Stimulated activated effector memory CD8-positive, alpha-beta T cell treated with anti-CD3 and anti-CD28 coated beads, Interleukin-12 subunit alpha, Interleukin-12 subunit beta, amount 100 ng/mL, for 72 hours (primary cell): ENCODE measurements at regions not wholly inside any gene's neighbourhood (a gene's known extent, or its start where the extent isn't known, plus 50 kb on each side); places are given as distances from the start of the nearest gene placed in this dataset.
"Not testable (repeated sequence)": the region's sequence is repeated elsewhere in the genome, so short reads cannot be mapped to it uniquely, and the experiment has no call there.

Source experiments
- ATAC-seq: fragments of 150-1000 bp; cut with Tn5 transposase; 2 replicates; pipeline ENCODE4 v1.10.0; 2021
- DNase-seq, 2 donors: peaks; one replicate each; pipeline ENCODE4 v3.0.0; 2021 to 2022; ENCODE audit warnings: low spot score in 2 of 2
- H3K27ac Mint-ChIP-seq: one replicate; pipeline ENCODE4 v1.8.0; 2022; ENCODE audit warnings: mild to moderate bottlenecking, mixed read lengths
- H3K36me3 Mint-ChIP-seq: one replicate; pipeline ENCODE4 v1.8.0; 2022; ENCODE audit warnings: mild to moderate bottlenecking, mixed read lengths
- H3K4me1 Mint-ChIP-seq: one replicate; pipeline ENCODE4 v1.8.0; 2022; ENCODE audit warnings: mixed read lengths
- H3K4me3 Mint-ChIP-seq: one replicate; pipeline ENCODE4 v1.8.0; 2022; ENCODE audit warnings: mild to moderate bottlenecking, mixed read lengths
- H3K9me3 Mint-ChIP-seq: one replicate; pipeline ENCODE4 v1.8.0; 2022; ENCODE audit warnings: mixed read lengths

GRCh38 chr13:109702030-109702597, 84.3 kb downstream of the IRS2 start:
- H3K4me1 Mint-ChIP-seq, result peaks cover 19% of the 10 kb centered on the region
- H3K4me3 Mint-ChIP-seq, H3K36me3 Mint-ChIP-seq, DNase-seq, ATAC-seq, H3K27ac Mint-ChIP-seq, H3K9me3 Mint-ChIP-seq: not testable (repeated sequence)

- no peak for ATAC-seq
- H3K27ac Mint-ChIP-seq, result no peak overlapping the region
- H3K9me3 Mint-ChIP-seq, result no peaks in the 10 kb centered on the region
- no peak for DNase-seq
- H3K4me3 Mint-ChIP-seq, result no peak overlapping the region
- H3K4me1 Mint-ChIP-seq, result peaks cover 10% of the 10 kb centered on the region
- no peaks in the 10 kb centered on the region for H3K36me3 Mint-ChIP-seq
These were observed 86.2 kb downstream of the IRS2 start for GRCh38 chr13:109700176-109700575.

- H3K27ac Mint-ChIP-seq, result no peak overlapping the region
These were observed 86.7 kb downstream of the IRS2 start for GRCh38 chr13:109699628-109700071.

GRCh38 chr13:109698779-109699178, 87.6 kb downstream of the IRS2 start:
- Mint-ChIP-seq H3K4me3 (no peak overlapping the region), H3K4me1 (no peaks in the 10 kb centered on the region), H3K36me3 (no peaks in the 10 kb centered on the region), H3K27ac (no peak overlapping the region), H3K9me3 (no peaks in the 10 kb centered on the region)
- ATAC-seq (no peak), DNase-seq (no peak)

More at GRCh38 chr13:109699628-109700071, 86.7 kb downstream of the IRS2 start:
- Mint-ChIP-seq H3K4me3 (no peak overlapping the region), H3K4me1 (peaks cover 4% of the 10 kb centered on the region), H3K36me3 (no peaks in the 10 kb centered on the region), H3K9me3 (no peaks in the 10 kb centered on the region)
- ATAC-seq (no peak), DNase-seq (no peak)

GRCh38 chr13:109697936-109698335, 88.4 kb downstream of the IRS2 start:
- H3K4me1 Mint-ChIP-seq, result no peaks in the 10 kb centered on the region
- no peak overlapping the region for H3K4me3 Mint-ChIP-seq
- ATAC-seq (no peak), DNase-seq (no peak)
- no peak overlapping the region for H3K27ac Mint-ChIP-seq
- no peaks in the 10 kb centered on the region for H3K36me3 Mint-ChIP-seq
- no peaks in the 10 kb centered on the region for H3K9me3 Mint-ChIP-seq

- no peaks in the 10 kb centered on the region for H3K4me1 Mint-ChIP-seq
- H3K27ac Mint-ChIP-seq, result no peak overlapping the region
- H3K9me3 Mint-ChIP-seq, result no peaks in the 10 kb centered on the region
- ATAC-seq (no peak), DNase-seq (no peak)
- no peak overlapping the region for H3K4me3 Mint-ChIP-seq
- H3K36me3 Mint-ChIP-seq, result no peaks in the 10 kb centered on the region
These were observed 90.8 kb downstream of the IRS2 start for GRCh38 chr13:109695402-109696190.

- Mint-ChIP-seq H3K9me3 (no peaks in the 10 kb centered on the region), H3K4me1 (no peaks in the 10 kb centered on the region), H3K27ac (no peak overlapping the region), H3K4me3 (no peak overlapping the region), H3K36me3 (no peaks in the 10 kb centered on the region)
- DNase-seq (no peak), ATAC-seq (no peak)
These were observed 91.4 kb downstream of the IRS2 start for GRCh38 chr13:109694972-109695371.

GRCh38 chr13:109693213-109693612, 93.2 kb downstream of the IRS2 start:
- no peaks in the 10 kb centered on the region for H3K4me1 Mint-ChIP-seq
- ATAC-seq, result no peak
- no peak overlapping the region for H3K4me3 Mint-ChIP-seq
- no peaks in the 10 kb centered on the region for H3K36me3 Mint-ChIP-seq
- no peak for DNase-seq
- no peak overlapping the region for H3K27ac Mint-ChIP-seq
- no peaks in the 10 kb centered on the region for H3K9me3 Mint-ChIP-seq

- ATAC-seq (no peak), DNase-seq (no peak)
- H3K27ac Mint-ChIP-seq, result no peak overlapping the region
- H3K4me1 Mint-ChIP-seq, result no peaks in the 10 kb centered on the region
- no peaks in the 10 kb centered on the region for H3K36me3 Mint-ChIP-seq
- H3K4me3 Mint-ChIP-seq, result no peak overlapping the region
- no peaks in the 10 kb centered on the region for H3K9me3 Mint-ChIP-seq
These were observed 94.7 kb downstream of the IRS2 start for GRCh38 chr13:109691689-109692088.

GRCh38 chr13:109687559-109688448, 98.6 kb downstream of the IRS2 start:
- Mint-ChIP-seq H3K4me1 (no peaks in the 10 kb centered on the region), H3K27ac (no peak overlapping the region), H3K4me3 (no peak overlapping the region), H3K9me3 (no peaks in the 10 kb centered on the region), H3K36me3 (no peaks in the 10 kb centered on the region)
- ATAC-seq (no peak), DNase-seq (no peak)

- Mint-ChIP-seq H3K4me1 (no peaks in the 10 kb centered on the region), H3K27ac (no peak overlapping the region), H3K9me3 (no peaks in the 10 kb centered on the region), H3K36me3 (no peaks in the 10 kb centered on the region), H3K4me3 (no peak overlapping the region)
- ATAC-seq (no peak), DNase-seq (no peak)
These were observed 101.2 kb downstream of the IRS2 start for GRCh38 chr13:109685203-109685602.

GRCh38 chr13:109684824-109685202, 101.6 kb downstream of the IRS2 start:
- Mint-ChIP-seq H3K4me3 (no peak overlapping the region), H3K36me3 (no peaks in the 10 kb centered on the region), H3K27ac (no peak overlapping the region), H3K4me1 (no peaks in the 10 kb centered on the region), H3K9me3 (no peaks in the 10 kb centered on the region)
- DNase-seq, result no peak
- ATAC-seq, result no peak

- H3K36me3 Mint-ChIP-seq, result no peaks in the 10 kb centered on the region
- H3K27ac Mint-ChIP-seq, result no peak overlapping the region
- H3K4me1 Mint-ChIP-seq, result no peaks in the 10 kb centered on the region
- H3K9me3 Mint-ChIP-seq, result no peaks in the 10 kb centered on the region
- no peak overlapping the region for H3K4me3 Mint-ChIP-seq
- ATAC-seq, result no peak
- peak in 1 of 2 donors; percentile 12 for DNase-seq
These were observed 102.1 kb downstream of the IRS2 start for GRCh38 chr13:109684084-109684823.

GRCh38 chr13:109682534-109683244, 103.7 kb downstream of the IRS2 start:
- H3K4me3 Mint-ChIP-seq, result no peak overlapping the region
- no peak for ATAC-seq
- no peak overlapping the region for H3K27ac Mint-ChIP-seq
- H3K4me1 Mint-ChIP-seq, result no peaks in the 10 kb centered on the region
- no peak for DNase-seq
- H3K9me3 Mint-ChIP-seq, result no peaks in the 10 kb centered on the region
- no peaks in the 10 kb centered on the region for H3K36me3 Mint-ChIP-seq
